ENCODE measurements at regions not wholly inside any gene's neighbourhood (a gene's known extent, or its start where the extent isn't known, plus 50 kb on each side); places are given as distances from the start of the nearest gene placed in this dataset.

DNA sequence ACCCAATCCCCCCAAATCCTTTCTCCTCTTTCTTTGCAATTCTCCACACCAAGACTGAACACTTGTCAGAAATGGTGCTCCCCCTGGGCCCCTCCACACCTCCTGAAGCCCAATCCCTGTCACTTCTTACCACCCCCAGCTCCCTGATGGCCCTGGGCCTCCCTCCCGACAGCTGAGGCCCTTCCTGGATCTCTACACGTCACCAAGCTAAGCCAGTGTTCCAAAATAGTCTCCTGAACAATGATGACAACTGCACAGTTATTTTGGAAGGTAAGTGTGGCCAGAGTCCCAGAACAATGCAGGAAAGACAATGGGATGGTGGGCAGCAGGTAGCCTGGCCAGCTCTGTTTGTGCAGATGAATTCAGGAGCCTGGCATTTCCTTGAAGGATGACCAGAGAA, 63.7 kb upstream of the PRSS3 start:
- TF ChIP-seq, protein P1, sequence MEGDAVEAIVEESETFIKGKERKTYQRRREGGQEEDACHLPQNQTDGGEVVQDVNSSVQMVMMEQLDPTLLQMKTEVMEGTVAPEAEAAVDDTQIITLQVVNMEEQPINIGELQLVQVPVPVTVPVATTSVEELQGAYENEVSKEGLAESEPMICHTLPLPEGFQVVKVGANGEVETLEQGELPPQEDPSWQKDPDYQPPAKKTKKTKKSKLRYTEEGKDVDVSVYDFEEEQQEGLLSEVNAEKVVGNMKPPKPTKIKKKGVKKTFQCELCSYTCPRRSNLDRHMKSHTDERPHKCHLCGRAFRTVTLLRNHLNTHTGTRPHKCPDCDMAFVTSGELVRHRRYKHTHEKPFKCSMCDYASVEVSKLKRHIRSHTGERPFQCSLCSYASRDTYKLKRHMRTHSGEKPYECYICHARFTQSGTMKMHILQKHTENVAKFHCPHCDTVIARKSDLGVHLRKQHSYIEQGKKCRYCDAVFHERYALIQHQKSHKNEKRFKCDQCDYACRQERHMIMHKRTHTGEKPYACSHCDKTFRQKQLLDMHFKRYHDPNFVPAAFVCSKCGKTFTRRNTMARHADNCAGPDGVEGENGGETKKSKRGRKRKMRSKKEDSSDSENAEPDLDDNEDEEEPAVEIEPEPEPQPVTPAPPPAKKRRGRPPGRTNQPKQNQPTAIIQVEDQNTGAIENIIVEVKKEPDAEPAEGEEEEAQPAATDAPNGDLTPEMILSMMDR (conservative IDR thresholded peaks at IDR 0.05; ENCODE audit: low read depth in 2 of 2): no peak
- TF ChIP-seq JUNB (IDR thresholded peaks at IDR 0.05; ENCODE audit: unreplicated experiment) (no peak), ZNF114 (CRISPR knock-in tag; IDR thresholded peaks at IDR 0.05) (no peak), NANOG (IDR thresholded peaks at IDR 0.05; ENCODE audit: borderline replicate concordance) (no peak), EZH2phosphoT487 (IDR thresholded peaks at IDR 0.05; ENCODE audit: unreplicated experiment) (no peak), EZH2 (IDR thresholded peaks at IDR 0.05; ENCODE audit: low read depth, unreplicated experiment) (no peak), ZNF331 (CRISPR knock-in tag; IDR thresholded peaks at IDR 0.05; ENCODE audit: low read depth) (no peak)
- TF ChIP-seq, protein P2, sequence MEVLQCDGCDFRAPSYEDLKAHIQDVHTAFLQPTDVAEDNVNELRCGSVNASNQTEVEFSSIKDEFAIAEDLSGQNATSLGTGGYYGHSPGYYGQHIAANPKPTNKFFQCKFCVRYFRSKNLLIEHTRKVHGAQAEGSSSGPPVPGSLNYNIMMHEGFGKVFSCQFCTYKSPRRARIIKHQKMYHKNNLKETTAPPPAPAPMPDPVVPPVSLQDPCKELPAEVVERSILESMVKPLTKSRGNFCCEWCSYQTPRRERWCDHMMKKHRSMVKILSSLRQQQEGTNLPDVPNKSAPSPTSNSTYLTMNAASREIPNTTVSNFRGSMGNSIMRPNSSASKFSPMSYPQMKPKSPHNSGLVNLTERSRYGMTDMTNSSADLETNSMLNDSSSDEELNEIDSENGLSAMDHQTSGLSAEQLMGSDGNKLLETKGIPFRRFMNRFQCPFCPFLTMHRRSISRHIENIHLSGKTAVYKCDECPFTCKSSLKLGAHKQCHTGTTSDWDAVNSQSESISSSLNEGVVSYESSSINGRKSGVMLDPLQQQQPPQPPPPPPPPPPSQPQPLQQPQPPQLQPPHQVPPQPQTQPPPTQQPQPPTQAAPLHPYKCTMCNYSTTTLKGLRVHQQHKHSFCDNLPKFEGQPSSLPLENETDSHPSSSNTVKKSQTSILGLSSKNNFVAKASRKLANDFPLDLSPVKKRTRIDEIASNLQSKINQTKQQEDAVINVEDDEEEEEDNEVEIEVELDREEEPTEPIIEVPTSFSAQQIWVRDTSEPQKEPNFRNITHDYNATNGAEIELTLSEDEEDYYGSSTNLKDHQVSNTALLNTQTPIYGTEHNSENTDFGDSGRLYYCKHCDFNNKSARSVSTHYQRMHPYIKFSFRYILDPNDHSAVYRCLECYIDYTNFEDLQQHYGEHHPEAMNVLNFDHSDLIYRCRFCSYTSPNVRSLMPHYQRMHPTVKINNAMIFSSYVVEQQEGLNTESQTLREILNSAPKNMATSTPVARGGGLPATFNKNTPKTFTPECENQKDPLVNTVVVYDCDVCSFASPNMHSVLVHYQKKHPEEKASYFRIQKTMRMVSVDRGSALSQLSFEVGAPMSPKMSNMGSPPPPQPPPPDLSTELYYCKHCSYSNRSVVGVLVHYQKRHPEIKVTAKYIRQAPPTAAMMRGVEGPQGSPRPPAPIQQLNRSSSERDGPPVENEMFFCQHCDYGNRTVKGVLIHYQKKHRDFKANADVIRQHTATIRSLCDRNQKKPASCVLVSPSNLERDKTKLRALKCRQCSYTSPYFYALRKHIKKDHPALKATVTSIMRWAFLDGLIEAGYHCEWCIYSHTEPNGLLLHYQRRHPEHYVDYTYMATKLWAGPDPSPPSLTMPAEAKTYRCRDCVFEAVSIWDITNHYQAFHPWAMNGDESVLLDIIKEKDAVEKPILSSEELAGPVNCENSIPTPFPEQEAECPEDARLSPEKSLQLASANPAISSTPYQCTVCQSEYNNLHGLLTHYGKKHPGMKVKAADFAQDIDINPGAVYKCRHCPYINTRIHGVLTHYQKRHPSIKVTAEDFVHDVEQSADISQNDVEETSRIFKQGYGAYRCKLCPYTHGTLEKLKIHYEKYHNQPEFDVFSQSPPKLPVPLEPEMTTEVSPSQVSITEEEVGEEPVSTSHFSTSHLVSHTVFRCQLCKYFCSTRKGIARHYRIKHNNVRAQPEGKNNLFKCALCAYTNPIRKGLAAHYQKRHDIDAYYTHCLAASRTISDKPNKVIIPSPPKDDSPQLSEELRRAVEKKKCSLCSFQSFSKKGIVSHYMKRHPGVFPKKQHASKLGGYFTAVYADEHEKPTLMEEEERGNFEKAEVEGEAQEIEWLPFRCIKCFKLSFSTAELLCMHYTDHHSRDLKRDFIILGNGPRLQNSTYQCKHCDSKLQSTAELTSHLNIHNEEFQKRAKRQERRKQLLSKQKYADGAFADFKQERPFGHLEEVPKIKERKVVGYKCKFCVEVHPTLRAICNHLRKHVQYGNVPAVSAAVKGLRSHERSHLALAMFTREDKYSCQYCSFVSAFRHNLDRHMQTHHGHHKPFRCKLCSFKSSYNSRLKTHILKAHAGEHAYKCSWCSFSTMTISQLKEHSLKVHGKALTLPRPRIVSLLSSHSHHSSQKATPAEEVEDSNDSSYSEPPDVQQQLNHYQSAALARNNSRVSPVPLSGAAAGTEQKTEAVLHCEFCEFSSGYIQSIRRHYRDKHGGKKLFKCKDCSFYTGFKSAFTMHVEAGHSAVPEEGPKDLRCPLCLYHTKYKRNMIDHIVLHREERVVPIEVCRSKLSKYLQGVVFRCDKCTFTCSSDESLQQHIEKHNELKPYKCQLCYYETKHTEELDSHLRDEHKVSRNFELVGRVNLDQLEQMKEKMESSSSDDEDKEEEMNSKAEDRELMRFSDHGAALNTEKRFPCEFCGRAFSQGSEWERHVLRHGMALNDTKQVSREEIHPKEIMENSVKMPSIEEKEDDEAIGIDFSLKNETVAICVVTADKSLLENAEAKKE (CRISPR knock-in tag; IDR thresholded peaks at IDR 0.05): no peak
- TF ChIP-seq, protein P3, sequence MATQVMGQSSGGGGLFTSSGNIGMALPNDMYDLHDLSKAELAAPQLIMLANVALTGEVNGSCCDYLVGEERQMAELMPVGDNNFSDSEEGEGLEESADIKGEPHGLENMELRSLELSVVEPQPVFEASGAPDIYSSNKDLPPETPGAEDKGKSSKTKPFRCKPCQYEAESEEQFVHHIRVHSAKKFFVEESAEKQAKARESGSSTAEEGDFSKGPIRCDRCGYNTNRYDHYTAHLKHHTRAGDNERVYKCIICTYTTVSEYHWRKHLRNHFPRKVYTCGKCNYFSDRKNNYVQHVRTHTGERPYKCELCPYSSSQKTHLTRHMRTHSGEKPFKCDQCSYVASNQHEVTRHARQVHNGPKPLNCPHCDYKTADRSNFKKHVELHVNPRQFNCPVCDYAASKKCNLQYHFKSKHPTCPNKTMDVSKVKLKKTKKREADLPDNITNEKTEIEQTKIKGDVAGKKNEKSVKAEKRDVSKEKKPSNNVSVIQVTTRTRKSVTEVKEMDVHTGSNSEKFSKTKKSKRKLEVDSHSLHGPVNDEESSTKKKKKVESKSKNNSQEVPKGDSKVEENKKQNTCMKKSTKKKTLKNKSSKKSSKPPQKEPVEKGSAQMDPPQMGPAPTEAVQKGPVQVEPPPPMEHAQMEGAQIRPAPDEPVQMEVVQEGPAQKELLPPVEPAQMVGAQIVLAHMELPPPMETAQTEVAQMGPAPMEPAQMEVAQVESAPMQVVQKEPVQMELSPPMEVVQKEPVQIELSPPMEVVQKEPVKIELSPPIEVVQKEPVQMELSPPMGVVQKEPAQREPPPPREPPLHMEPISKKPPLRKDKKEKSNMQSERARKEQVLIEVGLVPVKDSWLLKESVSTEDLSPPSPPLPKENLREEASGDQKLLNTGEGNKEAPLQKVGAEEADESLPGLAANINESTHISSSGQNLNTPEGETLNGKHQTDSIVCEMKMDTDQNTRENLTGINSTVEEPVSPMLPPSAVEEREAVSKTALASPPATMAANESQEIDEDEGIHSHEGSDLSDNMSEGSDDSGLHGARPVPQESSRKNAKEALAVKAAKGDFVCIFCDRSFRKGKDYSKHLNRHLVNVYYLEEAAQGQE (IDR thresholded peaks at IDR 0.05; ENCODE audit: unreplicated experiment): no peak
- TF ChIP-seq, protein P4, sequence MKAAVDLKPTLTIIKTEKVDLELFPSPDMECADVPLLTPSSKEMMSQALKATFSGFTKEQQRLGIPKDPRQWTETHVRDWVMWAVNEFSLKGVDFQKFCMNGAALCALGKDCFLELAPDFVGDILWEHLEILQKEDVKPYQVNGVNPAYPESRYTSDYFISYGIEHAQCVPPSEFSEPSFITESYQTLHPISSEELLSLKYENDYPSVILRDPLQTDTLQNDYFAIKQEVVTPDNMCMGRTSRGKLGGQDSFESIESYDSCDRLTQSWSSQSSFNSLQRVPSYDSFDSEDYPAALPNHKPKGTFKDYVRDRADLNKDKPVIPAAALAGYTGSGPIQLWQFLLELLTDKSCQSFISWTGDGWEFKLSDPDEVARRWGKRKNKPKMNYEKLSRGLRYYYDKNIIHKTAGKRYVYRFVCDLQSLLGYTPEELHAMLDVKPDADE (IDR thresholded peaks at IDR 0.05): no peak
- no peaks in the 10 kb centered on the region for H3K4me1 ChIP-seq (ENCODE audit: insufficient read depth)
- no peaks in the 10 kb centered on the region for H3K79me2 ChIP-seq (replicated peaks; ENCODE audit: insufficient read depth)
- no peak overlapping the region for H3K27ac Mint-ChIP-seq
- H3K27ac ChIP-seq (ENCODE audit: low read depth): no peak overlapping the region
- ATAC-seq (no peak), DNase-seq (ENCODE audit: low spot score) (no peak)
- no peaks in the 10 kb centered on the region for H3K27me3 ChIP-seq (ENCODE audit: insufficient read depth)
- H3K4me1 Mint-ChIP-seq: no peaks in the 10 kb centered on the region; the same call in 2 of the 3 replicates
- no peaks in the 10 kb centered on the region for H4K20me1 ChIP-seq (replicated peaks; ENCODE audit: insufficient read depth)
- no peak overlapping the region for H3K4me3 ChIP-seq
- H3K36me3 Mint-ChIP-seq (ENCODE audit: low read depth): no peaks in the 10 kb centered on the region
- no peaks in the 10 kb centered on the region for H3K36me3 ChIP-seq (ENCODE audit: insufficient read depth)
- H3K4me2 ChIP-seq: no peak overlapping the region
- H2AFZ ChIP-seq: no peak overlapping the region
- H3K4me3 Mint-ChIP-seq: no peak overlapping the region
- H3K9me3 Mint-ChIP-seq: peaks cover 12% of the 10 kb centered on the region; the same call in 2 of the 3 replicates
- H3K9me2 ChIP-seq (ENCODE audit: insufficient read depth): no peaks in the 10 kb centered on the region
- no peaks in the 10 kb centered on the region for H3F3A ChIP-seq (replicated peaks; ENCODE audit: low read depth)
- H3K27me3 Mint-ChIP-seq (ENCODE audit: insufficient read depth, low read depth, poor library complexity): no peaks in the 10 kb centered on the region

Measured in GM23338 (cell line).